CD4-positive, alpha-beta T cell treated with Interleukin-10 for 1 hour (primary cell): ENCODE measurements at regions not wholly inside any gene's neighbourhood (a gene's known extent, or its start where the extent isn't known, plus 50 kb on each side); places are given as distances from the start of the nearest gene placed in this dataset.
"Not testable (repeated sequence)": the region's sequence is repeated elsewhere in the genome, so short reads cannot be mapped to it uniquely, and the experiment has no call there.

Source experiments
- DNase-seq: peaks from one replicate; pipeline ENCODE4 v3.0.0-alpha.2; 2020

GRCh38 chr7:19623676-19624075, 85.2 kb downstream of the POLR1F start:
- no peak for DNase-seq

GRCh38 chr7:19621740-19622139, 87.1 kb downstream of the POLR1F start:
- DNase-seq: no peak

DNA sequence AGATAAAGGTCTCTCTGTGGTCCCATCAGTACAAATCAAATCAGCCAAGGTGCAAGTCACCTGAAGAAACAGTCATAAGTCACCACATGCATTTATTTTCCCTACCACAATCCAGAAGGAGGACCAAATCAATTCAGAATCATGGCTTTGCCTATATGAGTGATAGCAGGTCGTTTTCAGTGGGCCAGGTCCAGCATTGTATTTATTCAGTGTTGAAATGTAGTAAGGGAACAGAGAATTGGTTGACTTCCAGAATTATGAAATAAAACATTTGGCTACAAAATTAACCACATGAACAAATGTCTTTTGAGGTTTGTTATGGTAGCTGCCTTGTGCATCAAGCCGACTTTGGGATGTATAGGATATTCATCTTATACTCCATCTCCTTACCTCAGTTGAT, 88.4 kb downstream of the POLR1F start:
- DNase-seq: no peak

DNA sequence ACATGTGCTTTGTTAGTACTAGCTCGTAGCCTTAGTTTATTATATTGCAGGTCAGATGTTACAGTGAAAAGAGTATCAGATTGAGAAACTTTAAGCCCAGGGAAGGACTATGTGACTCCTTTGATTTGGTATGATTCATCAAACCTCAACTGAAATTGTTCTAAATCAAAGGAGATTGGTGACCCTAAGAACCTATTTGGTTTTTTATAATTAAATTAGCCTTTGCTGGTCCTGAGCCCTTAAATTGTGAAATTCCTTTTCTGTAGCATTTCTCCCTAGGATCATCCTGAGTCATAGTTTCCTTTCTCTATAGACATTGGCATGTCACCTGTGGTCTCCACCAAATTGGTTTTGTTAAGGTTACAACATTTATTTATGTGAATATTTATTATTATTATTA, 89.7 kb downstream of the POLR1F start:
- no peak for DNase-seq

DNA sequence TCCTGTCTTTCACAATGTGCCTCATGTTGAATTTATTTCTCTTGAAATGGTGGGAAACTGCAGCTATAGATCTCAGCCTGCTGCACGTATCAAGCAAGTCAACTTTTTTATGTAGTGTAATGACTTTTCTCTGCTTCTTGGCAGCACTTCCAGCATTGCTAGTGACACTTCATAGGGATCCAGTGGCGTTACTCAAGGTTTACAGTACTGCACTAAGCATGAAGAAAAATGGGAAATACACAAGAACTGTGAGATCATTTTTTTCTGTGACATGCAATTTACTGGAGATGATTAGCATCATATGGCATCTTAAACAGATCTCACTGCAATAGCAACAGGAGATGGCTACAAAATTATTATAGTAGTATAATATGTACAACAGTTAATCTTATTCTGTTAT, 90.9 kb downstream of the POLR1F start:
- DNase-seq: no peak

DNA sequence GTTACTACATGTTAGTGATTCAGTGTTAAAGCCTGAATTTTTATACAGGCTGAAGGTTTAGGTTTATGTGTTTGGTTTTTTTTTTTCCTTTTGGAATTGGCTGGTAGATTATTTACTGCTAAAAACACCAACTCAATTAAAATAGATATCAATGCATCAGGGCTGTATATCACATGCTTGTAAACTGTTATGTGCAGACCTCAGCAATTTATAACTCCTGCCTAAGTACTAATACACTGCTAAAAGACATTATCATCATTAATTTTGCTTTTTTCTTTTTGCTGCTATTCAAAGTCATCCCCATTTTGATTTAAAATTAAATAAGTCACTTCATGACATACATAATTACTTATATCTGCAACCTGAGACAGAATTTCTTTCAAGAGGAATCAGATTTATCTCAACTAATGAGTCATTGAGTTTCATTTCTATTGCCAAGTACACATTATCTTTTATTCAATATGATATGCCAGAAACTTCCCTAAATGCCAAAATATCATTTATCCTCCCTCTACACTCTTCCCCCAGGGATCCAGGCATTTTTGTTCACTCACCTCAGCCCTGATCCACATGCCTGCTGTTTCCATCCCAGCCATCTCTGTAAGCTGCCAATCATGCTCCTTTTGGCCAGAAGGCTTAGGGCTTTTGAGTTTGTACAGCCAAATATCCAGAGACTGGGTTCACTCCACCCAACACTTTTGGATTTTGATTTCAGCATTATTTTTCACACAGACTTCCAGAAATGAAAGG, 98.5 kb downstream of the POLR1F start:
- no peak for DNase-seq

DNA sequence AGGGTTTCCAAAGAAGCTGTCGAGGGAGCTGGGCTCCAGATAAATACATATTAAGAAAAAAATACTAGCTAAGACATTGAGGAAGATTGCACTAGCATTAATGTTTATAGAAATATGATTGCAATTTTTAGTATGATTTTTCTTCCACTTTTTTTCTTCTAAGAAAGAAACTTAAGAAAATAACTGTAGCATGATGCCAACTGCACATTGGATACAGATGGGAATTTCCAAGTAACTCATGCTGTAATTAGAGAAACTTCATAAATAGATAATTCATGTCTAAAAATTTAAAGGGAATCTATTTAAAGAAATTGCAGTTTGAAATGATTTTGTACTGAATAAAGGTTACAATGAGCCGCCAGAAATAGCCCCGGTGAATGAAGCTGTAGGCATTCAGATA, 119.4 kb downstream of the POLR1F start:
- DNase-seq: no peak

- no peak for DNase-seq
Observed at GRCh38 chr7:19587291-19587690, 121.5 kb downstream of the POLR1F start.

GRCh38 chr7:19585761-19586160, 123.1 kb downstream of the POLR1F start:
- DNase-seq: no peak

DNA sequence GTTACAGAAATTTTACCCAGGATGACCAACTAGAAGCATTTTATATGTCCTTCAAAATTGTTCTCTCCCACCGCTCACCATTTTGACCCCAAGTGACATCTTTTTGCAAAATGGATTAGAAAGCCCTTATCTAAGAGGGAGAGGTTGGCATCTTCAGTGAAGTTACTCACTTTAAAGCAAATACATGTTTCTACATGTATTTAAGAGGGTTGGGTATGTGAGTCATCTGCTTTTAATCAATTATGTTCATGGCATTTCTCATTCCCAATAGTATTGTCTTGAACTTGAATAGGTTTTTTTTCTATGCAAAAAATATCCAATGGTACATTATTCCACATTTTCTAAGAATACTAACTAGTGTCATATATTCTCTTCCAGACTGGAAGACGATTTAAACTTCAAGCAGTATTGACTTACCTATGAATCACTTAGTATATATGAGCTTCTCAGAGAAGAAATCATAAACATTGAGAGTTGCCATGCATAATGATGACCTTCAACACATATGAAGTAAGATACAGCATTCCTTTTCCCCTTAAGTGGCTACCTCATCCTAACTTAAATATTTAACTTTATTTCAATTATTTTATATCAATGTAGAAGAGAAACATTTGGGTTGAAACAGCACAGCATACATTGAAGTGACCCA, 132.8 kb downstream of the POLR1F start:
- no peak for DNase-seq

GRCh38 chr7:19574131-19574530, 134.7 kb downstream of the POLR1F start:
- no peak for DNase-seq

GRCh38 chr7:19572566-19572965, 136.3 kb downstream of the POLR1F start:
- no peak for DNase-seq

DNA sequence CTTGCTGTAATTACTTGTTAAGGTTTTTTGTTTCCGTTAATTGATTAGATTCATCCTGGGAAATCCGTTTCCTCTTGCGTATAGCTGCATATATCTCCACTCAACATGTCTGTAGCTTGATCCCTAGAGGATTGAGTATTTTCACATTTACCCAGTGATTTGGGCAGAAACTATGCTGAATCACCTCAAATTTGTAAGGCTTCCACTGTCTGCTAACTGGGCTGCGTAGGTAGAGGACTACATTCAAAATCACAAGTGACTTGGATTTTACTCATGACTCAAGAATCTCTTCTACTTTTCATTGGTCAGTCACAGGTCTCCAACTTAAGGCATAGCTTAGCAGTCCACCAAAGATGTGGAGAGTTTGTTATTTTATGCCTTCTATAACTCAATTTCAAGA, 141.8 kb downstream of the POLR1F start:
- no peak for DNase-seq

DNA sequence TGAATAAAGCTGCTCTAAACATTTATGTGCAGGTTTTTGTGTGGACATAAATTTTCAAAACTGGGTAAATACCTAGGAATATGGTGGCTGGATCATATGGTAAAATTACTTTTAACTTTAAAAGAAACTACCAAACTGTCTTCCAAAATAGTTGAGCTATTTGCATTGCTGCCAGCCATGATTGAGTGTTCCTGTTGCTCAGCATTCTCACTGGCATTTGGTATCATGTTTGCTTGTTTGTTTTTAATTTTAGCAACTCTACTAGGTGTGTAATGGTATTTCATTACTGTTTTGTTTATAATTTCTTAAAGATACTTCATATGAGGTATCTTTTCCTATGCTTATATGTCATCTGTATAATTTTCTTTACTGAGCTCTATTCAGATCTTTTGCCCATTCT, 143.2 kb downstream of the POLR1F start:
- DNase-seq: no peak

DNA sequence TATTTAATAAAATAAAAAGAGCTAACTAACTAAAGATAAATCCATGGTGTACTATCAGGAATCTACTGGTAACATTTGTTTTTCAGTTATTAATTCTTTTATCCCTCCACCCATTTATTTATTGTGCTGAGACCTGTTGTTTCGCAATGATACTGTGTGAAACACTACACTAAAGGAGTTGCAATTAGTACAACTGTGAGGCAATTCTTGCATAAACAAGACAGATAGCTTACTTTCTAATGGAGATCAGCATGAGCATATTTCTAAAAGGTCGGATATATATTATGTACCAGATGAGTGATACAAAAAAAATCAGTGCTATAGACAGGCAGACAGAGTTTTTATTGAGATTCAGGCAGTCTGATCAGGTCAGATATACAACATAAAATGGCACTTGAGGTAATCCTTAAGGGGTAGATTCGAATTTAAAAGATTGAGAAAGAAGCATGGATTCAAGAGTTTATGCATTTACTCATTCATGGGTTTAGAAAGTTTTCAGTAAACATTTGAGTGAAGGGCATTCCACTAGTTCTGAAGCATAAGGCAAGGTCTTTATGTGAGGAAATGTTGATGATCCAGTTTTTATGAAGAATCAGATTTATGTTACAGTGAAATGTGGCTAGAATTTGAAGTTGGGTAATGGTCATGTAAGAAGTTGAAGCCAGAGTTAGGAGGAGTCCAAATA, 147.6 kb downstream of the POLR1F start:
- DNase-seq: no peak

DNA sequence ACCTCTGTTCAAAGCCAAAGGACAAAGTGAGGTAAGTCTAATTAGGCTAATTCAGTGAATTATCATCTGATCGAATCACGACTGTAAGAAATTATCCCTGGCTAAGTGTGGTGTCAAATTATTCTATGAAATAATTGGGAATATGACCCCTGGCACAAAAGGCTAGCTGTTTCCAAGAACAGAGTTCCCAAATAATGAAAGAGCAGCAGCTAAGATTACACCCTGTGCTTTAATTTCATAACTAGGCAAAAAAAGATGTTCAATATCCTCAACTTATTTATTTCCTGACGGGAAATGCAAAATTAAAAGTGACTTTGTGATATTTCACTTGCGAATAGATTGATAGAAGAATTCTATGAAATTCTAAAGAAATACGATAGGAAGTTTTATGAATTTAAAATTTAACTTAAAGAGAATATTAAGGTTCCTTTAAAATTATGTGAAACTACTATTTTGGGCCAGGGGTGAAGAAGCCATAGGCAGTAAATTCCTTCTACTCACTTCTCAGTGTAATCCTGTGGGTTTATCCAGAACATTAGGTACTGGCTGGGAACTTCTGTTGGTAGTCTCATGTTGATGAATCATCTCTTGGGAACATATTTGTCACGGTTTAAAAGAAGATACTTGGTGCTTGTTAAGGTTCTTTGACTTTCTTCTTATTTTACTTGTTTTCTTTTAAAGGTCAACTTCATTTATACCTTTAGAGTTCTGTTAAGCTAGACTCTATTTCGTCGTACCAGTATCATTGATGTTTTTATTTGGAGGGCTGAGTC, 148.5 kb downstream of the POLR1F start:
- DNase-seq: no peak

DNA sequence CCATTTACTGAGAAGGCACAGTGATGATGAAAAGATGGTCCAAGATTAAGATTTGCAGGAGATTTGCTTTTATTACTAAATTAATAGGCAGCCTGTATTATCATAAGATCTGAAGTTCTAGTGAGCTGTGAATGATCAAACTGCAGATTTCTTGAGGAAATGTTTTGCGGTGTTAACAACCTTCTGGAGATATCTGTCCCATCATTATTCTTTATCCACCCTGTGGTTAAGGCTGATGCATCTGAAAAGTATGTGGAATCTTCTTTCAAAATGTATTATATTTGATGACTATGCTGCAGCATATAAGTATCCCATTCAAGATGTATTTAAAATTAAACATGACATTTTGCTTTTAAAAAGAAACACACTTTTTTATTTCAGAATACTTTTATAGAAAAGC, 150.3 kb downstream of the POLR1F start:
- DNase-seq: no peak

- DNase-seq: no peak
Observed at GRCh38 chr7:19557726-19558465, 150.9 kb downstream of the POLR1F start.

GRCh38 chr7:19554581-19554980, 154.3 kb downstream of the POLR1F start:
- no peak for DNase-seq

DNA sequence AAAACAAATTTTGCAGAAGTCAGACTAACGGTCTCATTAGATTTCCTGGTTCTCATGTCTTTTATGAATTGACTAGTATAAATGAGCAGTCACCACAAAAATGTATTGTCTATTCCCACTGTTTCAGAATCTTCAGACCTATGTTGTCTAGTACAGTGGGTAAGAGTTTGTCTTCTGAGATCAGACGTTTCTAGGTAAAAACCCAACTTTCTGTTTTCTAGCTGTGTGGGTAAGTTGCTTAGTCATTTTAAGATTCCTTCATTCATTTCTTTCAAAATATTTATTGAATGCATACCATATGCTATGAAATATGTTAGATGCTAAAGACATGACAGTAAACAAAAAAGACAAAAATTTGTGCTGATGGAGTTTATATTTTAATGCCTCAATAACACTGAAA, 156.3 kb downstream of the POLR1F start:
- DNase-seq: no peak

DNA sequence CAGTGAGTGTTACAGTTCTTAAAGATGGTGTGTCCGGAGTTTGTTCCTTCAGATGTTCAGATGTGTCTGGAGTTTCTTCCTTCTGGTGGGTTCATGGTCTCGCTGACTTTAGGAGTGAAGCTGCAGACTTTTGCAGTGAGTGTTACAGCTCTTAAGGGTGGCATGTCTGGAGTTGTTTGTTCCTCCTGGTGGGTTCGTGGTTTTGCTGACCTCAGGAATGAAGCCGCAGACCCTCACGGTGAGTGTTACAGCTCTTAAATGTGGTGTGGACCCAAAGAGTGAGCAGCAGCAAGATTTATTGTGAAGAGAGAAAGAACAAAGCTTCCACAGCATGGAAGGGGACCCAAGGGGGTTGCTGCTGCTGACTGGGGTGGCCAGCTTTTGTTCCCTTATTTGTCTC, 159.6 kb downstream of the POLR1F start:
- DNase-seq: not testable (repeated sequence)

GRCh38 chr7:19537942-19538401, 170.9 kb downstream of the POLR1F start:
- DNase-seq: no peak

- no peak for DNase-seq
Observed at GRCh38 chr7:19533266-19533665, 175.6 kb downstream of the POLR1F start.
